Hepatocyte (in vitro differentiated cells): ENCODE measurements at regions not wholly inside any gene's neighbourhood (a gene's known extent, or its start where the extent isn't known, plus 50 kb on each side); places are given as distances from the start of the nearest gene placed in this dataset.

ENCODE experiments used
- DNase-seq: peaks from one replicate; pipeline ENCODE4 v3.0.0-alpha.2; 2016; ENCODE audit warnings: low spot score
- H2AFZ ChIP-seq: fragments of 200-600 bp; sonication (generic); 2 replicates; pipeline ENCODE4 v1.6.0; 2016; ENCODE audit warnings: antibody characterized with exemption, mild to moderate bottlenecking
- H3K27ac ChIP-seq: fragments of 200-600 bp; sonication (generic); 2 replicates; pipeline ENCODE4 v1.5.1; 2016; ENCODE audit warnings: mild to moderate bottlenecking
- H3K27me3 ChIP-seq: fragments of 200-600 bp; sonication (generic); 2 replicates; pipeline ENCODE4 v1.6.1; 2016
- H3K36me3 ChIP-seq: fragments of 200-600 bp; sonication (generic); replicated peaks from 2 replicates; pipeline ENCODE4 v1.5.1; 2016; ENCODE audit warnings: low read depth; ENCODE audit not compliant: insufficient read depth
- H3K4me1 ChIP-seq: fragments of 200-600 bp; sonication (generic); 2 replicates; pipeline ENCODE4 v1.5.1; 2016; ENCODE audit warnings: mild to moderate bottlenecking, moderate library complexity; ENCODE audit not compliant: insufficient read depth
- H3K4me2 ChIP-seq: fragments of 200-600 bp; sonication (generic); 2 replicates; pipeline ENCODE4 v1.6.0; 2016
- H3K4me3 ChIP-seq: fragments of 200-600 bp; sonication (generic); 2 replicates; pipeline ENCODE4 v1.5.1; 2016; ENCODE audit warnings: mild to moderate bottlenecking
- H3K79me2 ChIP-seq: fragments of 200-600 bp; sonication (generic); 2 replicates; pipeline ENCODE4 v1.6.0; 2017; ENCODE audit warnings: mild to moderate bottlenecking
- H3K9me2 ChIP-seq: fragments of 200-600 bp; sonication (generic); replicated peaks from 2 replicates; pipeline ENCODE4 v1.6.0; 2017; ENCODE audit warnings: mild to moderate bottlenecking; ENCODE audit not compliant: insufficient read depth
- H3K9me3 ChIP-seq: fragments of 200-600 bp; sonication (generic); 2 replicates; pipeline ENCODE4 v1.5.1; 2016; ENCODE audit warnings: low read depth, mild to moderate bottlenecking
- H4K20me1 ChIP-seq: fragments of 200-600 bp; sonication (generic); 2 replicates; pipeline ENCODE4 v1.6.0; 2016; ENCODE audit warnings: mild to moderate bottlenecking; ENCODE audit not compliant: insufficient read depth, poor library complexity, severe bottlenecking
- CTCF ChIP-seq: fragments of 200-600 bp; sonication (generic); IDR thresholded peaks from 2 replicates; pipeline ENCODE4 v1.5.1; 2016; ENCODE audit warnings: antibody characterized with exemption, mild to moderate bottlenecking; ENCODE audit not compliant: poor library complexity
- EZH2 ChIP-seq: fragments of 200-600 bp; sonication (generic); IDR thresholded peaks from 2 replicates; pipeline ENCODE4 v1.6.1; 2016; ENCODE audit warnings: antibody characterized with exemption, mild to moderate bottlenecking, borderline replicate concordance
- EZH2phosphoT487 ChIP-seq: fragments of 200-600 bp; sonication (generic); IDR thresholded peaks from one replicate; pipeline ENCODE4 v1.6.1; 2018; ENCODE audit warnings: antibody characterized with exemption, mild to moderate bottlenecking, low read depth, moderate library complexity; ENCODE audit not compliant: unreplicated experiment, severe bottlenecking
- WGBS: methylation state at CpG from one replicate; pipeline ENCODE4 v1.1.6; 2016; ENCODE audit warnings: low lambda C conversion rate; ENCODE audit errors: missing lambda C conversion rate; 5-methylcytosine and 5-hydroxymethylcytosine counted together

- no peak overlapping the region for H2AFZ ChIP-seq
- H3K9me3 ChIP-seq = no peaks in the 10 kb centered on the region
- H3K79me2 ChIP-seq = peaks cover 71% of the 10 kb centered on the region
- no peak overlapping the region for H3K4me2 ChIP-seq
- H3K27me3 ChIP-seq = no peaks in the 10 kb centered on the region
- no peak overlapping the region for H3K4me3 ChIP-seq
- H3K9me2 ChIP-seq = no peaks in the 10 kb centered on the region
- WGBS = 75% methylated on average over 6 of the region's 6 CpGs
- no peaks in the 10 kb centered on the region for H4K20me1 ChIP-seq
- no peaks in the 10 kb centered on the region for H3K36me3 ChIP-seq
- H3K27ac ChIP-seq = no peak overlapping the region
- no peak for DNase-seq
- TF ChIP-seq EZH2 (no peak), CTCF (no peak), EZH2phosphoT487 (no peak)
- peaks cover 14% of the 10 kb centered on the region for H3K4me1 ChIP-seq
Measured at GRCh38 chr2:134133622-134134312, 120.1 kb upstream of the MGAT5 start.

- H3K79me2 ChIP-seq = peaks cover 70% of the 10 kb centered on the region
Measured at GRCh38 chr2:134134313-134134706, 119.6 kb upstream of the MGAT5 start.

GRCh38 chr2:134134827-134135226 is 119.0 kb upstream of the MGAT5 start:
- Histone ChIP-seq H4K20me1 (no peaks in the 10 kb centered on the region), H3K79me2 (peaks cover 70% of the 10 kb centered on the region), H3K27me3 (no peaks in the 10 kb centered on the region), H3K9me2 (no peaks in the 10 kb centered on the region), H2AFZ (no peak overlapping the region), H3K27ac (no peak overlapping the region), H3K4me1 (peaks cover 13% of the 10 kb centered on the region), H3K4me3 (no peak overlapping the region), H3K4me2 (no peak overlapping the region), H3K9me3 (no peaks in the 10 kb centered on the region), H3K36me3 (no peaks in the 10 kb centered on the region)
- DNase-seq = no peak
- WGBS = 82% methylated on average over 3 of the region's 3 CpGs
- TF ChIP-seq EZH2 (no peak), EZH2phosphoT487 (no peak), CTCF (no peak)

More at GRCh38 chr2:134134313-134134706, 119.6 kb upstream of the MGAT5 start:
- Histone ChIP-seq H3K4me3 (no peak overlapping the region), H3K27ac (no peak overlapping the region), H3K4me1 (peaks cover 13% of the 10 kb centered on the region), H3K27me3 (no peaks in the 10 kb centered on the region), H4K20me1 (no peaks in the 10 kb centered on the region), H2AFZ (no peak overlapping the region), H3K9me3 (no peaks in the 10 kb centered on the region), H3K36me3 (no peaks in the 10 kb centered on the region), H3K9me2 (no peaks in the 10 kb centered on the region), H3K4me2 (no peak overlapping the region)
- 82% methylated on average over 2 of the region's 2 CpGs for WGBS
- TF ChIP-seq EZH2phosphoT487 (no peak), EZH2 (no peak), CTCF (no peak)
- DNase-seq = no peak
